GM19238 (cell line): ENCODE measurements at regions not wholly inside any gene's neighbourhood (a gene's known extent, or its start where the extent isn't known, plus 50 kb on each side); places are given as distances from the start of the nearest gene placed in this dataset.

ENCODE experiments used
- DNase-seq: peaks from one replicate; pipeline ENCODE4 v3.0.0; 2011; ENCODE audit warnings: low spot score; ENCODE audit not compliant: insufficient read length

DNA sequence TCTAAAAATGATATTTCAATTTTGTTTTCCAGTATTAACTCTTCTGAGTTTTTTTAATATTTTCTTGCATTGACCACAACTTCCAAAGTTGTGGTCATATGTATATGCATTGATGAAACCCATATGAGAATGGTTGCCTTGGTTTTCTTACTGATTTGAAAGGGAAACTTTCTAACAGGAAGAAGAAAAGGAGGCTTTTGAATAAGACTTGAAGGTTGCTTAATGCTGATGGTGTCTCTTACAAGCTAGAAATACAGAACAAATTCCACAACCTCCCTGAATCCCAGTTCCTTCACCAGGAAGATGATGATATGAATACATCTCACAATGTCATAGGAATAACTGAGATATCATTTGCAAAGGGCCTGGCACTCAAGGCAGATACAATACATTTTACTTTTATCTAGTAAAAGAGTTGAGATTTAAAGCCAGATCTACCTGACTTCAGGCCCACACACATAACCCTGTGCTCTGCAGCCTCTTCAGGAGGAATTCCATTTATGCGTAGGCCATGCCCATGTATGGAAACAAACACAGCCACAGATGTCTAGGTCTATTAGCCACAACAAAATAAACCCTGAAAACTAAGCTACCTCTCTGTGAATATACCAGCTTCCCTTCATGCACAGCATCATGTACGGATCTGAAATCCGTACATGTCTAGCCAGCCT, 165.4 kb upstream of the PLEKHG7 start:
- no peak for DNase-seq

DNA sequence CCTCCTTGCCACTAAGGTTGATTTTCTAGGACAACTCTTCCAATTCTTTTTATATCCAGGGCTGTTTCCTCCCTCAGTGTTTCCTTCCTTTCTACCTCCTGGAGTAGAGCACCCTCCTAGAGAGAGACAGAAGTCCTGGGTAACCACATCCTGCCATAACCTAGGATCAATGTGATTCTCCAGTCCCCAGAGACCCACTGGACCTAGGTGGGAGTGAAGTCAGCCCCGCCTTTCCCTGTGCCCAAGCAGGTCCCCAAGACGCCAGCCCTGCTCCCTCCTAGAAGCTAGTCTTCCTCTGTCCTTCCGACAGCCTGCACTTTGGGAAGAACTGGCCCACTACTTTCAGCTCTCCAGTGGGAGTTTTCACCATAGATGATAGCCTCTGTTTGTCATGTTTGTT, 166.8 kb upstream of the PLEKHG7 start:
- DNase-seq = no peak

DNA sequence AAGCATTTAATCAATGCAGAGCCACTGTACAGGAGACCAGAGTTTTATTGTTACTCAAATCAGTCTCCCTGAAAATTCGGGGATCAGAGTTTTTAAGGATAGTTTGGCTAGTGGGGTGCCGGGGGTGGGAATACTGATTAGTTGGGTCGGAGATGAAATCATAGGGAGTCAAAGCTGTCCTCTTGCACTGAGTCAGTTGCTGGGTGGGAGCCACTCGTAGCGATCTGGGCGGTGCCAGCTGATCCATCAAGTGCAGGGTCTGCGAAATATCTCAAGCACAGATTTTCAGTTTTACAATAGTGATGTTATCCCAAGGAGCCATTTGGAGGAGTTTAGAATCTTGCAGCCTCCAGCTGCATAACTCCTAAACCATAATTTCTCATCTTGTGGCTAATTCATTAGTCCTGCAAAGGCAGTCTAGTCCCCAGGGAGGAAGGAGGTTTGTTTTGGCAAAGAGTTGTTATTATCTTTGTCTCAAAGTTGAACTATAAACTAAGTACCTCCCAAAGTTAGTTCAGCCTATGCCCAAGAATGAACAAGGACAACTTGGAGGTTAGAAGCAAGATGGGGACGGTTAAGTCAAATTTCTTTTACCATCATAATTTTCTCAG, 169.4 kb upstream of the PLEKHG7 start:
- no peak for DNase-seq

DNA sequence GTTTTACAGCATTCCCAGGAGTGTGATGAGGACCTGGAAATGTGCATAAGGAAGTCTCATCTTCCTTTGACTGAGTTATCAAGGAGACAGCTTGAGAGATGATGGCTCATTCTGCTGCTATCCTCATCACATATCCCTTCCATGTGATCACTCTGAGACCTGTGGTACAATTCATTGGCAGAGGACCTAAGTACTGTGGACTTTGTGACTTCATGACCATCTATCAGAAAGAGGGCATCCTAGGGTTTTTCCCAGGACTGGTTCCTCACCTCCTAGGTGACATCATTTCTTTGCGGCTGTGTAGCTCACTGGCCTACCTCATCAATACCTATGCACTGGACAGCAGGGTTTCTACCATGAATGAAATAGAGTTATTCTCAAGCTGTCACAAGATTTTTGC, 172.1 kb upstream of the PLEKHG7 start:
- DNase-seq = no peak

DNA sequence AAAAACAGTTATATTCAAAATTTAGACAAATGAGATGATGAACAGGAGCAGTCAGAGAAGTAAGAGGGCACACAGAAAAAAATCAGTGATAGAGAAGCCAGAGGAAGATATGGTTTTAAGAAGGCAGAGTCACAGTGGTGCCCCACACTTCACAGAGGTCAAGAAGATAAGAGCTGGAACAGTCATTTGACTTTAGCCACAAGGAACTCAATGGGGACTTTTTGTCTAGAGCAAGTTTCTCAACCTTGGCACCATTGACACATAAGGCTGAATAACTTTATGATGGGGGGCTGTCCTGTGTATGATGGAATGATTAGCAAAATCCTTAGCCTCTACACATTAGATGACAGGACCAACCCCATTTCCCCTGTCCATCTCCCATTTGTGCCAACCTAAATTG, 172.8 kb upstream of the PLEKHG7 start:
- no peak for DNase-seq

DNA sequence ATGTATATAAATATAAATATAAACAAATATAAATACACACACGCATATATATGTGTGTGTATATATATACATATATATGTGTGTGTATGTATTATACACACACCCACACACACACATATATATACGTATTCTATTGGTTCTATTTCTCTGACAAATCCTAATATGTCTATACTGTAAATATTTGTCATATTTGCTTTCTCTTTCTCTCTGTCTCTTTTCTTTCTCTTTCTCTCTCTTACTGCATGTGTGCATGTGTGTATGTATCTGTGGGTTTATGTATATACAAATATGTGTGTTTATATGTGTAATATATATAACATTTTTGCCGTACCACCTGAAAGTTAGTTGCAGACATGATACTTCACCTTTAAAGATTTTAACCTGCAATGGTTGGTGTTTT, 174.2 kb upstream of the PLEKHG7 start:
- DNase-seq = no peak

DNA sequence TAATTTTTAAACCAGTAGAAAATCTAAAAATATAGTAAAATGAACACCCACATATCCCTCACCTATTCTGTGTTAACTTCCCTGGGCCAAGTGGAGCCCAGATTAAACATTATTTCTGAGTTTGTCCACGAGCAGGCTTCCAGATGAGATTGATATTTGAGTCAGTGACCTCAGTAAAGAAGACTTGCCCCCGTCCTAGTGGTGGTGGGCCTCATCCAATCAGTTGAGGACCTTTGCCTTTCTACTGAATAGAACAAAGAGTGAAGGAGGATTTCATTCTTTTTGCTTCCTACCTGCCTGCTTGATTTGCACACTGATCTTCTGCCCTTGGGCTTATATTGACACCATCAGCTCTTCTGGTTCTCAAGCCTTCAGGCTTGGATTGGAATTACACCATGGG, 174.7 kb upstream of the PLEKHG7 start:
- DNase-seq = no peak

DNA sequence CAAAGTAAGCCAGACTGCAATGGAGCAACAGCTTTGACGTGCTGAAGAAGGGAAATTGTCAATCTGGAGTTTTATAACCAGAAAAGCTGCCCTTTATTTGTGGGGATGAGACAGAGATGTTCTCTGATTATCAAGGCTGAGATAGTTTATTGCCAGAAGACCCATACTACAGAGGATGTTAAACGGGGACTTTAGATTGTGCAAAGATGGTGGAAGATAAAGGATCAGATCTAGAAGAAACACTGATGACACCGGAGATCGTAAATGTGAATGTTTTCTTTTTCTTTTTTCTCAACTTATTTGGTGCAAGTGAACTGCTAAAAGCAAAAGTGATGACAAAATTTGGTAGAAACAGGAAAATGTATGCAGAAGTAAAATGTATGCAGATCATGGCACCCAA, 178.3 kb upstream of the PLEKHG7 start:
- no peak for DNase-seq

DNA sequence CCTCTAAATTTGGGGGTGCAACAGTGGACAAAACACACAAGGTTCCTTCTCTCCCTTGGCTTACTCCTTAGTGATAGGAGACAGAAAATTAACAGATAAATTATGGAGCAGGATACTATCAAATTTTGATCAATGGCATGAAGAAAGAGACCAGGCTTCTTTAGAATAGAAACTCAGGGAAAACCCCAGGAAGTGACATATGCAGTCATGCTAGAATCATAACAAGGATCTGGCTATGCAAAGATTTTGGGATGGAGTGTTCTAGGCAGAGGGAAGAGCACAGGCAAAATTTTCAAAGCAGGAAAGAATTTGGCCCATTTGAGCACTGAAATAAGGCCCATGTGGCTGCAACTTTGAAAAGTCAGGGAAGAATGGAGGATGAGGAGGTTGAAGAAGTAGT, 182.3 kb upstream of the PLEKHG7 start:
- no peak for DNase-seq

DNA sequence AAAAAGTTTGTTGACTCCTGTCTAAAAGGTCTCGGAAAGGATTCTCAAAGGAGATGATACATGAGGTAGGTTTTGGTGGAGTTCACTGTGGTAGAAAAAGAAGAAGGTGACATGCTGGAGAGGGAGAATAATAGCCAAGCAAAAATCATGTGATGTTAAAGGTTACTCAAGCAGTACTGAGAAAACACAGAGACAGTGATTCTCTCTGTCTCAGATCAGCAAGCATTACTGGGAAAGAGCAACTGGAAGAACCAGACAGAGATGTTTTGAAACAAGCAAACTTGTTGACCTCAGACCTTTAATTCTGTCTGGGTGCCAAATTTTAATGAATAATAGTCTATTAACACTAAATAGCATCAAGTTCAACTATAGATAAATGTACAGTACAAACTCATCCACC, 183.5 kb upstream of the PLEKHG7 start:
- no peak for DNase-seq

DNA sequence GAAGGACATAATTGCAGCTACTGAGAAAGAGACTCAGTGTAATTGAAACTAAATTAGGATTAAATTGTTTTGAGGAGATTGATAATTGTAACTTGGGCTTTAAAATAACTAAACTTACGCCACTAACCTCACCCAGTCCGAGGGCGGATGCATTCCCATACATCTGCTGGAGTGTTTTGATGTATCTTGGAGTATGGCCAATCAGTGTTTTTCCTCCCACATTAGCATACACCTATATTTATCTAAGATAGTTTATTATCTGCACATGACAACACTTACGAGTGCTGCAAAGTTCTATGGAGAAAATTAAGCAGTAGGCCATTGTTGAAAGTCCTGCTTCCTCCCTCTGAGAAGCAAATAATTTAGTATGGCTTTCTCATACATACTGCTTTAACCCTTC, 184.7 kb upstream of the PLEKHG7 start:
- DNase-seq = no peak

DNA sequence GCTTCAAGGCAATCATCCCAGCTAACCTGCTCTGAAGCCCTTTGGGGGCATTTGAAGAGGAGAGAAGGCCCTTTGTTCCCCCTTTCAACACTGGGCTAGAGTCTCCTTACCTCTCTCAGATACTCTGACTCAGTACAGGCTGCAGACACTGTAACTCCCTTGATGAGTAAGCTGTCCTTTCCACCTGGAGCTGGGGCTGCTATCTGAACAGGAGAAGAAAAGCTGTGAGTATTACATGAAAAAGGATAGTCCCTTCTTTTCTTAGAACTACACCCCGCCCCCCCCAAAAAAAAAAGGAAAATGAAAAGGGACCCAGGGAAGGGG, 186.6 kb upstream of the PLEKHG7 start:
- DNase-seq = no peak

DNA sequence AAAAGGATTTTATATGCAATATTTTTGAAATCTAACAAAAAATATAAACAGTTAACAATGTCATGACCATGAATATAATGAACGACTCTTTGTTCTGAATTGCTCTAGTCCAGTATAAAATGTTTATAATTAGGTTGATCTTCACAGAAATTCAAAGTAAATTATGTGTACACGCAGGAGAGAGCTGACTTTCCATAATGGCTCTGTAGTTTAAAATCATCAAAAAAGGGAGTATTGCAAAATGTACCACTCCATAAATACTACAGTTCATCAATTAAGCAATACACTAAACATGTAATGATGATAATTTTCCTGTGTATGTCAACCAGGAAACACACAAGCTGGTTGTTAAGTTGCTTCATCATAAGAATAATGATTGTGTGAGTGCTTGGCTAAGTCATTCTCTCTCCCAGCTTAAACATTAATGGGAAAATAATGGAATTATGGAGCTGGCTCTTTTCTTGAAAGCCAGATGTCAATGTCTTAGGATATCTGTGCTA, 189.5 kb upstream of the PLEKHG7 start:
- no peak for DNase-seq

DNA sequence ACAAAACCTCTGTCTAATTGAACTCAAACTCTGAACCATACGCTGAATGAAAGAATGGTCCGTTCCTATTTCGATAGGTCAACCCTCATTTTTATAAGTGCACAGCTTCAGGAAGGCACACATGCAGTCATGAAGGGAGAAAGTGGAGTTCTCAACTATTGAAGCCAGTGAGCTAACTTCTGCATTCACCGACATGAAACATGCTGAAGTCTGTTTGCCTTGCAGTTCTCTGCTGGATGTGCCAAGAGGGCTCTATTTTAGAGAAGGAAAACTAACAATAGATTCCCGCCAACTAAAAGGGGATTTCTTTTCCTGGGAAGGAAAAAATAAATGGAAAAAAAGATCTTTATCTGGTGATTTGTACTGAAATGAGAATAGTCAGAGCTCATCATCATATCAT, 191.0 kb upstream of the PLEKHG7 start:
- DNase-seq = no peak

DNA sequence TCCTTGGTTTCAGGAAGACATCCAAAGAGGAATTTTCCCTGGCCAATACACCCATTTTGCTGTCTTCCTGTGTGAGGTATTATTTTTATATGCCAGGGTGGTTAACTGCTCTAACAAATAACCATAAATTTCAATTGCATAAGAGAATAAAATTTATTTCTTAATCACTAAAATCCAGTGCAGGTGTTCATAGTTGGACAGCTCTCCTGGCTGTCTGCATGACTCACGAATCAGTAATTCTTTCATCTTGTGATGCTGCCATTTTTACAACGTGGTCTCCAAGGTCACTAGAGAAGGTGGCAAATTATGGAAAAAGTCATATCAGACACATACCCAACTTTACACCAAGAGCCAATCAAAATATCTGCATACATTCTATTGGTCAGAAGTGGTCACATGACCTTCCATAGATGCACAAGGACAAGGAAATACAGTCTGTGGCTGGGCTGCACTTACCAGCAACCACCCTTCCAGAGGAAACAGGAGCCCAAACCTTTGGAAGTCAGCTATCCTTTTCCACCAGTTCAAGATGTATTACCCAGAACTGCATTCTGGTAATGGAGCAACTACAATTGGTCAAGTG, 193.5 kb upstream of the PLEKHG7 start:
- no peak for DNase-seq

DNA sequence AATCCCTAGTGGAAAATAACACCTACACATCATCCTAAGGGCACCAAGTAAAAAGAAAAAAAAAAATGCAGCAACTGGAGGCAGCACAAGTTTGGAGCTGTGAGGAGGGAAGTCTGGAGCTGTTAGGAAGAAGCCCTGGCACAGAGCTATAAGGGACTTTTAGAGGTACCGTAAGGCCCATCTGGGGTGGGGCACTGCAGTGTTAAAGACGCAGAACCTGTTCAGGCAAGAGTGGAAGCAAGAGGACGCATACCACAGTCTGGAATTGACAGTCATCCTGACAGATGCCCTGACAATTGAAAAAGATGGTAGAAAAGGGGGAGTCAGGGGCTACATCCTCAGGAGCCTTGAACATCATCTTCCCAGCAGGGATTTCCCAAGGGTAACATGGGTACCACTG, 195.9 kb upstream of the PLEKHG7 start:
- DNase-seq = no peak

DNA sequence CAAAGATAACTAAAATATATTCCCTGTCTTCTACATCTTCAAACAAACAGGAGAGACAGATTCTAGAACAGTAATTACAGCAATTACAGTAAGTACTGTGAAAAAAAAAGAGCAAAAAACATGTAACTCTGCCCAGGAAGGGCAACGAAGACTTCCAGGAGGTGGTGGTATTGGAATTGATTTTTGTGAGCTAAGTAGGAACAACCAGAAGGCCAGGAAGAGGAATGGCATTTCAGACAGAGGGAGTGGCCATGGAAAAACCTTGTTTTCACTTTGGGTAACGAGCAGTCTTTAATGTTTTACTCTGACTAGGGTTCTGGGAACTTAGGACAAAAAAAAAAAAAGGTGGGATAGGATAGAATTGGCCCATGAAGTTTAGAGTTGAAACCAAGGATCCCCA, 196.3 kb upstream of the PLEKHG7 start:
- DNase-seq = no peak

DNA sequence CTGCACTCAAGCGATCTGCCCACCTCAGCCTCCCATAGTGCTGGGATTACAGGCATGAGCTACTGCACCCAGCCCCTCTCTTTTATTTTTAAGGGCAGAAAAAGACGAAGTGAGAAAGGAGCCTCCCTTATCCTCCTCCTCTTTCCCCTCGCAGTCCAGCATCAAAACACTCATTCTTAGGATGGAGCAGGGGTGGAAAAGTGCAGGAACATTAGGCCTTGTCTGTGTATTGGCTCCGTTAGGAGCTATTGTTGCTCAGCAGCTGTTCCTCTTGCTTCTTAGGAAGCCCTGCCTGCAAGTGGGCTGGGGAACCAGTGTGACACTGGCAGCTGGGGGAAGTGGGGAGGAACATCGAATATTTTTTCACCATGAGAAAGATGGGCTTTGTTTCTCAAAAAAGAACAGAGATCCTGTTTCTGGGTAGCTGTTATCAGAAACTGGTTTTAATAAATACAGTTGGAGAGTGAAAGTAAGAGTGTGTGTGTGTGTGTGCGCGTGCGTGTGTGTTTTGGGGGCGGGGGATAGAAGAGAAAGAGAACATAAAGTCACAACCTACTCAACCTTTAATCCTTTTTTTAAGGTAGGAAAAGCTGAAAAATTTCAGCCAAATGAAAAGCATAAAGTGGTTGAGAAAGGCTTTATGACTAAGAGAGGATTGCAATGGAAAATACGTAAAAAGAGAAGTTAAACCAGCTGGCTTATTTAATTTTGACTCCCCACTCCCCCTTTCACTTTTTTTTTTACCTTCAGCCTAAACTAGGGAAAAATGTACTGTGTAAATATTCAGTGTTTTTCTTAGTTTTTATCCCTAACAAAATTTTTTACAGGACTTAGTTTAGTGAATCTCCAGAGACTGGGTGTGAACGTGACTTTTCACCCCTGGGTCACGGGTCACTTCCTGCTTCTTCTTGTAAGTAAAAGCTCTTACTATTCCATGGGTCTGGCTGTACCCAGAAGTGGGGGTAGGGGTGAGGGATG, 197.2 kb upstream of the PLEKHG7 start:
- DNase-seq = no peak

DNA sequence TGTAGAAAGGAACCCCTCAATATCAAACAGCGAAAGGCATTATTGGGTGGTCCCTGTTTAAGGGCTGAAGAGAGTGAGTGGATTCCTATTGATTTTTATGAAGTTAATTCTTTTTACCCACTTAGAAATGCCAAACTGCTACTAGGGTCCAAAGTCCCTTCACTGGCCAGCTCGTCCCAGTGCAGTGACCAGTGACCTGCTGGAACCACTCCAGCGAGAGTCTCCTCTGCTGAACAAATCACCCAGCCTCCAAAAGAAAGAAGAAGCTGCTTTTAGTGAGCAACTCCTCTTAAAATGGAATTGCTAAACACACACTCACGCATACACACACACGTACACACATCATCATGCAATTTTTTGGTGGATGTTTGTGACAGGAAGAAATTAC, 198.2 kb upstream of the PLEKHG7 start:
- DNase-seq = no peak

DNA sequence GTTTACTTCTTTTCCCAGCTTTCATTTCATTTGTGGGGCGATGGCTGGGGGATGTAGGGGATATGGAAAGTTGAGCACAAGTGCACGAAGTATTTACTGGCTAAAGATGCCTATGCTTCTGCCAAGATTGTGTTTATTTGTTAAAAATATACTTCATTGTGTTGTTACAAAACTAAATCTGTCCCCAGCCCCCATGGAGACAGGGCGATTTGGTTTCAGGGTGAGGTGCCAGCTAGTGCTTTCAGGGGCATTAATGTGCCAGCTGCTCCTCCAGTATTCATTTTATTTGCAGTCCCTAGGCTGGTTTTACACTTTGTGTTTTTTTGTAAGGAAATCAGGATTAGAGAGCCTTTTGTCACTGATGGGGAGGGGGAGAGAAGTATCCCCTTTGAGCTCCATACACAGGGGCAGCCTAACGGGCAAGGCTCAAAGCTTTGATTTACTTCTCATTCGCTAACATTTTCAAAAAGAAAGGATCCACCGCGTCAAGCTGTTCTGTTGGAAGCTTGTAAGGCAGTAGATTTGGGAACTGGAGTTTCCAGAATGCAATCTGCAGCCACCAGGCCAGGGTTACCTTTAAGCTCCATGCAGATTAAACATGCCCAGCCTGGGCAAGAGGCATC, 198.7 kb upstream of the PLEKHG7 start:
- DNase-seq = no peak

DNA sequence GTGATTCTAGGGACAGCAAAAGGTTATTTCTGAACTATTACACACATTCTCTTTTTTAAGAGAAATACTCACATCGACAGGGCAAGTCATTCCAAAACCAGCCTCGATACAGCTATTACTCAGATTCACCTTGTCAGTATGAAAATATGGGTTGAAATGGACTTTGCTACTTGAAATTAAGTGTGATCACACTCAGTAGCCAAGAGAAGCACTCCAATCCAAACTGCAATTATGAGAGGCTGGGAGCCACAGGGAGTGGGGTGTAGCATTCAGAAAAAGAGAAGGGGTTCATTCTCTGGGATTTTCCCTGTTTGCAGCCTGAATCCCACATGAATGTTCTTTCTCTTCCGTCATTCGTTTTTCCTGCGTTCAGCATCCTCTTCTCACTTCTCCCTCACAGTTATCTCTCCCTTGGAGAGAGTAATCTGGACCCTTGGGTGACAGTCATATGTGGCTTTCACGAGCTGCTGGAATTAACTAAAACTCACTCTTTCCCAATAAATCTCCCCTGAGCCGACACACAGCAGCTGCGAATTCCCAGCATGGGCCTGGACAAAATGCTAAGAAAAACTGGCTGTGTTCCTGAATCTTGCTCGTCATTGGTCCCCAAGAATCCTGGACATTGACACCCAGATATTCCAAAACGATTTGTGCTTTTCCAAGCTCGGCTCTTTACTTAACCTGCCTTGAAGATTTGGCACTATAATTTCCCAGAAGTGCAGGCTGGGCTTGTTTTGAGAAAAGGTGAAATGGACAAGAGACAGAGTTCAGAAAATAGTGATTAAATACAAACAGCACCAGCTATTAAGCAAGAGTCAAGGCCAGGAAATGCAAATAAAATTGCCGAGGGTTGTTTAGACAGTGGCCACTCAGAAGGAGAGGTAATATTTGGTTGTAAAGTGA, 199.5 kb upstream of the PLEKHG7 start:
- no peak for DNase-seq
